Mucosa of gallbladder (tissue), 1 donor: ENCODE measurements at regions not wholly inside any gene's neighbourhood (a gene's known extent, or its start where the extent isn't known, plus 50 kb on each side); places are given as distances from the start of the nearest gene placed in this dataset.

Source experiments
- DNase-seq: peaks from one replicate; pipeline ENCODE4 v3.0.0-alpha.2; 2020; ENCODE audit warnings: low spot score
- donor health status: DM: no; HTN: no; CAD: no.

DNA sequence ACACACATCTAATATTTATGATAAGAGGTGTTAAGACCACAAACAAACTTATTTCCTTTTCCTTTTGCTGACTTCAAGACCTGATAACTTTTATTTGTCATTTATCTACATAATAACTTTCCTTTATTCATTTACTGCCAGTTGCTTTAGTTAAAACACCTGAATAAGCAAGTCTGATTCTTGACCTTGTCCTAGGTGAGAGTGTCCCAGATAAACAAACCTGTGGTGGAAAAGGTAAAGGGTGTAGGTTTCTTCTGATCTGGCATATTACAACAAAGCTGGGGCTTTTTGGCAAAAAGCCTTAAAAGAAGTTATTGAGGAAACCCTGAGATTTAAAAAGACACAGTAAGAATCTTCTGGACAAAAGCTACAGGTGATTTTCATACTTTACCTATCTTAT is 191.5 kb downstream of the ZBBX start:
- DNase-seq = no peak

DNA sequence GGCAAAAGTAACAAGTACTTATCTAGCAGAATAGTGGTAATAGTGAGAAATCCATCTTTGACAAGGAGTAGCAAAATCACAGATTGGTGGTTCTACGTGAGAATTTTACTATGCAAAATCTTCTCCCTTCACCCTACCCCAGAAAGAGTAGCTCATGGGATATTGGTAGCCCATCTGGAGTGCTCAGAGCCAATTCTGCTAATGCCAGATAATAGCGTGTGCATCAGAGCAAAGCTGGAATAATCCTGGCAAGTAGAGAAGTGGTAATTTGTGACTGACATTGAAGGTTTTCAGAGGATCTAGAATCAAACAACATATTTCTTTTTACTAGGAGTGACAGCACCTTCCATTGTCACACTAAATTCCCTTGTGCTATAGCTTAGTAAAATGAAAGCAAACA is 192.9 kb downstream of the ZBBX start:
- no peak for DNase-seq

DNA sequence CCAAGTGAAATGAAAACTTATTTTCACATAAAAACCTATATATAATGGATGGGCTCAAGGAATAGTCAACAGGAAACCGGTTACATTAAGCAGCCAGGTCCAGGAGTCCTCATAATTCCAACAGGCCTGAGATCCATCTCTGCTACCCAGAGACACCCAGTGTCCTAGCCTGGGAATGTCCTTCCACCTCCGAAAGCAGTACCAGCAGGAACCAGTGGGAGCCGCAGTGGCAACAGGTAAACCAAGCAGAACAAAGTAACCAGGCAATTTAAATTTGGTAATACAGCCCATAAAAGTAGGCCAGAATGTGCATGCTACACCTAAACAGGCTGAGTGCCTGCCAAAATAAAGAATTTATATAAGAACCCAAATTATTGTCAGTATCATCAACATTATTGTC is 195.6 kb downstream of the ZBBX start:
- no peak for DNase-seq

DNA sequence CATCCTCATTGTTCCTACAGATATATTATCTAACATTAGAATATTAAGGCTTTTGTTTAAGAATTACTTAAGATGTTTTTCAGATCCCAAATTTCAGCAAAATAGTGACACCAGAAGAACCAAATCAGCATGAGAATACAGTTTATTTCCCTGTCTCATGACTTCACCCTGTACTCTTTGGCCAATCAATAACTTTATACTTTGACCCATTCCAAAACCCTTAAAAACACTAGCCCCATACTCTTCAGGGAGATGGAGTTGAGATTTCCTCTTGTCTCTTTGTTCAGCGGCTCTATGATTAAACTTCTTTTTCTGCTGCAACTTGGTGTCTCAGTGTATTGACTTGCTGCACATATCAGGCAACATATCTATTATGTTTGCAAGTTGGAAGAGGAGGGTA is 207.7 kb downstream of the ZBBX start:
- DNase-seq = no peak

DNA sequence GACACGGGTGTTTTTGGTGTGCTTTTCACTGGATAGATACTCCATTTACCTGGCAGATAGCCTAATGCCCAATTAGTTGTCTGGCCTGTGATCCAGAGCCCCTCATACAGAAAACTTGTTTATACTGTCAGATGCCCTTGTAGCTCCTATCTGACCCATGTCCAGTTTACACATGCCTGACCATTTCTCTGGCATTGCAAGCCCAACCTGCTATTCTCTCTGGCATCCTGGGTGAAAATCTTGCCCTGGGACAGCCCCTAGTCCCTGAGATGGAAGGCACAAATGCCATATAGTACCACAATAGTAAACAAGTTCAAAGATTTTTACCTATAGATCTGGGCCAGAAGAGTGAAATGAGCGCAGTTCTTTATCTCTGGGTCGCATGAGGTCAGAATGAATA is 212.6 kb downstream of the ZBBX start:
- DNase-seq = no peak

DNA sequence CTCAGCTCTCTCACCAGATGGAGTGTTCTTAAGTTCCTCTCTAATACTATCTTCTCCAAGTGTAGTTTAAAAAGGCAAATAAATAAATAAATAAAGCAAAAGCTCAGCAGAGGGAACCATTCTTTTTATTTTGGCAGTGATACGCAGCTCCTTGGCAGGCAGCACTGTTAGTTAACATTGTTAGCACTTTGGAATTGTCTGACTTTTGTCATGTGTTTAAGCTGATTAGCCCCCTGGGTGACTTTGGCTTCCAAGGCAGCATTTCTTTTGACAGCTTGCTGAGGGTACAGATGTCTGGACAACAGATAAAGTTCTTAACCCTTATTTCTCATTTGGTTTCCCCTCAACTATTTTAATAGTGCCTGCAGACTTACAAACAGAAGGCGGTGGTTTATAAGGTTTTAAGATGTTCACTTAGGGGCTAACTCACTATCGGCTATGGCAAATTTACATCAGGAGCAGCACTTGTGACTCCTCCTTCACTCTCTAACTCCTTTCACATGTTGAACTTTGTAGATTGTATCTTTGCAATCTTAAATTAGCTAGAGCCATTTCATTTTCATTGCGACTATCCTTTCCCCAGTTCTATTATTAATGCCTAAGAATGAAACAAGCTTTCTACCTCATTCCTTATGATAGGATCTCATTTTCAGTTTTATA is 213.4 kb downstream of the ZBBX start:
- DNase-seq = no peak

DNA sequence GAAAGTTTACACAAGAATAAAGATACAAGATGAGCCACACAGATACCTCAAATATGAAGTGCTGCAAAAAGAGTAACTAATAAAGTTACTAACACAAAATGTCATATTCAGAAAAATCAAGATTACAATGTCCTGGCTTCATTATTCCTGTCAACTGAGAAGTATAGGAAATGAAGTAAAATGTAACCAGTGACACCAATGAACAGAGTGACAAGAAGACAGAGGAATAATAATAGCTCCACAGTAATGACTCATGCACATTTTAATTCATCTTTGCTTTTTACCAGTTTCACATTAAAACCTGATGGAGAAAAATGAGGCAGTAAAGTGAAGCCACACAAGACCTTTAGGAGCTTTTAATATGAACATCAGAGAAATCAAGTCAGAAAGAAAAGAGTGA is 214.1 kb downstream of the ZBBX start:
- DNase-seq = no peak

DNA sequence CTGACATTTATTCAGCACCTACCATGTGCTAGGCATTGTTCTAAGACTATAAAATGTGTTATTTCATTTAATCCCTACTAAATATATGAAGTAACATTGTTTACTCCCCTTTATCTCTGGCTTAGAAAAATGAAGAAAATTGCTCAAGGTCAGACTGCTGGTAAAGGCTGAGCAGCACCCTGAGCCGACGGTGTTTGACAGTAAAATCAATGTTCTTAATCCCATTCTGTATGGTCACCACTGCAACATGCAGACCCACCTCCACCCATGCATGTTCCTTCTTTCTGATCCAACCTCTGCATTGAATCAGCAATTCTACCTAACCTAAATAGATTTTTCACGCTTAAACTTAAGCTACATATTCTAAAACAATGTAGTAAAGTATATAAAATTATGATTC is 216.5 kb downstream of the ZBBX start:
- DNase-seq = no peak

DNA sequence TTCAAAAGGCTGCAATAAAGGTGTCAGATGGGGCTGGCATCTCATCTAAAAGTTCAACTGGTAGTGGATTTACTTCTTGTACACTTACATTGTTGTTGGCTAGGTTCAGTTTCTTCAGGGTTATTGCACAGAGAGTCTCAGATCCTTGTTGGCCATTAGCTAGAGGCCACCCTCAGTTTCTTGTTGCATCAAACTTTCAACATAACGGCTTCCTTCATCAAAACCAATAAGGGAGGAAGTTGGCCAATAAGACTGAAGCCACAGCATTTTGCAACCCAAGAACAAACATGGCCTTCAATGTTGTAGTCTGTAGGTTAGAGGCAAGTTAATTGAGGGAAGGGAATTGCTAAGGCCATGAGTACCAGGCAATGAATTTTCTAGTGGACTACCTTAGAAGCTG is 218.0 kb downstream of the ZBBX start:
- DNase-seq = no peak

DNA sequence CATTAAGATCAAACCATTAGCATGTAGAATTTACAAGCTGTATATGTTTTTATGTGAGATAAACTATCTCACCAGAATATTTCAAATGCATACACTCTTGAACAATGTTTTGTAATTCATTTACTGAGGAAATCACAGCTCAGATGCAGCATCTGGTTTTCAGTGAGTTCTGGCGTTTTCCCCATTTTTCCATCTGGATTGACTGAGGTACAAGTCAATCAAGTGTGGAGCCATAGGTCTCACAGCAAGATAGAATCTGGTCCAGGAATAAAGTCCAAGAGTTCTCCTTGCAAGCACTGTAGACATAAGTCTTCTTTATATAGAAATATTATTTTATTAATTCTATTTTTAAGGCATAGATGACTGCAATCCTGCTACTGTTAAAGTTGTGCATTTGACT is 219.3 kb downstream of the ZBBX start:
- no peak for DNase-seq

DNA sequence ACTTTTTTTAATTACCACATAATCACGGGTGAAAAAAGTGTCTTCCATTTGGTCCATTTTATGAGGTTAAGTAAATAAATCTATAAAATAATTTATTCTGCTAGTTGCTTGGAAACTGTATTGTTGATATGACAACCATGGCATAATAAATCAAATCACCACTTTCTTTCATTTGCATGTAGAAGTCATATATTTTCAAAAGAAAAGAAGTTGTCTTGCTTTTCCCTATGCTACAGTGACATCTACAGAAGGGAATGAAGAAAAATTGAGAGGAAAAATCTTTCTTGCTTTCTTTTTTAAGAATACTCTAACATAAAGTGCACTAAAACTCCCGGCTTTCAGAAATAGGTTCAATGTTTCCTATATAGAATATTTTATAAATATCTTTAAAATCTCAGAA is 228.5 kb downstream of the ZBBX start:
- DNase-seq = no peak

DNA sequence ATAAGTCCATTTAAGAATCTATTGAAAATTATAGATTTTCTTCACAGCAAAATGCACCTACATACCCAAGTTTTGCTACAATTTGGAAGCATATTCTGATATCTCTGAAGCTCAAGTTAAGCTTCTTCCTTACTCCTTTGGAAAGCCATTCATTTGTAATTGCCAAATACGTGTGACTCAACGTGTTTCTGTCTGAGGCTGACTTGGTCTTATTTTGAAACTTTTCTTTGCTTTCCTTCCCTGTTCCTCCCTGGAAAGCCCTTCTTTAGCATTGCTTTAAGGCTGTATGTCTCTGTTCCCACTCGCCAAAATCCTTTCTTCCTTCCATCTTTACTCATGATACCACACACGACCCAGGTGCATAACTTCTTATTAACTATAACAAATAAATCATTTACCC is 232.0 kb downstream of the ZBBX start:
- DNase-seq = no peak

DNA sequence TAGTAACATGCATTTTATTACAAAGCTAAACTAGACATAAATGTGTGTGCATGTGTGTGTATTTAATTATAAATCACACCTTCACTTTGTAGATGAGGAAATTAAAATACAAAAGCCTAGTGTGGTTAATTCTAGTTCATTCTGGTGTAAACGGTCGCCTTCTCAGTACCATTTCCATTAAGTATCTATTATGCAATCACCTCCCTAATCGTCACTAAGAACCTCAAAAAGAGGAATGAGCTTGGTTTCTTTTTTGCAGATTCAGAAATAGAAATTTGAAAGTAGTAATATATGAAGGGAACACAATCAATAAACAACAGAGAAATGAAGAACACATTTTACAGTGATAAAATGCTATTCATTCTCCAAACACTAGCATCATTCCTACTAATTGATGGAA is 233.2 kb downstream of the ZBBX start:
- DNase-seq = no peak

DNA sequence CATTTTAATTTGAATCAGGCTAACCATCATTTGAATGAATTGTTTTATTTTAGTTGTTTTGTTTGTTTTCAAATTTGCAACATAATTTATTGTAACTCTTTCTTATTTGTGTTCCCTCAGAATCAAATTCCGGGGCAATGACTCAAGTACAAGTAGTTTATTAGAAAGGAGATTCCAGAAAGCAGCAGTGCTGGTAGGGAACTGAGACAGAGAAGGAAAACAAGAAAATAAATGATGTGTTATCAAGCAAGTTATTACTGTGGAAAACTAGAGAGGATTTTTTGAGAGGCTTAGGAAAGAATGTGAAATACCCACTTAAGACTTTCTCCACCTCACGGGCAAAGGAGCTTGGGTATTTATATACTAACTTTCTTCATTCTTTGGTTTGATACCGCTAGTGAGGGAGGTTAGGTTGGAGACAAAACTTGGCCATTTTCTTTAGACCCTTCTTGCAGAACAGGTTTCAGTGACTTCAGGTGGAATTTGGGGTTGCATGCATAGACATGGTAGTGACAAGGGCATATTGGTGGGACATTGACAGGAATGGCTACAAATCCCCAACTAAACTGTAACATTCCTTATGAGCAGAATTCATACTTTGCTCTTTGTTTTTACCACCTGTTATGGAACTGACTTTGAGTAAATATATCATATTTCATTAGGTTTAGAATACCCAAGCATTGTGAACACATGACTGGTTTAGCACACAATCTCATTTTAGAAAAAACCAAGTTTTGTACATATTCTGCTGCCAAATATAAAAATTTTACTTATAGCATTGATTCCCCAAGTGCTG is 254.3 kb downstream of the ZBBX start:
- DNase-seq = no peak

DNA sequence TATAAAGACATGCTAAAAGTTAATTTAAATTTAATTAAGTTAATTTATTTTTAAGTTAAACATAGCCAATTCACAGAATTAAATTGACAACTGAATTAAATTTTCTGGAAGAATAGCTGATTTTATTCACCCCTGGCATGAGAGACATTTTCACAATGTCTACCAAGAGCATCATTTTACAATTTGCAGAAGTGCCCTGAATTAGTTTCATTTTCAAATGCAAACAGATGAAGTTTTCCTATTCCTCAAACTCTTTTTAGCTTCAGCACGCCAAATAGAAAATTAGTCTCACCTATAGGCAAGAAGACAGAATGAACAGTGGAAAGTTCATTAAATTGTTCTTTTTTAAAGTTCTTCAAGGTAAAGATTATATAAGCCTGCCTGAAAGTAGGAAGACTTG is 259.3 kb downstream of the ZBBX start:
- no peak for DNase-seq

DNA sequence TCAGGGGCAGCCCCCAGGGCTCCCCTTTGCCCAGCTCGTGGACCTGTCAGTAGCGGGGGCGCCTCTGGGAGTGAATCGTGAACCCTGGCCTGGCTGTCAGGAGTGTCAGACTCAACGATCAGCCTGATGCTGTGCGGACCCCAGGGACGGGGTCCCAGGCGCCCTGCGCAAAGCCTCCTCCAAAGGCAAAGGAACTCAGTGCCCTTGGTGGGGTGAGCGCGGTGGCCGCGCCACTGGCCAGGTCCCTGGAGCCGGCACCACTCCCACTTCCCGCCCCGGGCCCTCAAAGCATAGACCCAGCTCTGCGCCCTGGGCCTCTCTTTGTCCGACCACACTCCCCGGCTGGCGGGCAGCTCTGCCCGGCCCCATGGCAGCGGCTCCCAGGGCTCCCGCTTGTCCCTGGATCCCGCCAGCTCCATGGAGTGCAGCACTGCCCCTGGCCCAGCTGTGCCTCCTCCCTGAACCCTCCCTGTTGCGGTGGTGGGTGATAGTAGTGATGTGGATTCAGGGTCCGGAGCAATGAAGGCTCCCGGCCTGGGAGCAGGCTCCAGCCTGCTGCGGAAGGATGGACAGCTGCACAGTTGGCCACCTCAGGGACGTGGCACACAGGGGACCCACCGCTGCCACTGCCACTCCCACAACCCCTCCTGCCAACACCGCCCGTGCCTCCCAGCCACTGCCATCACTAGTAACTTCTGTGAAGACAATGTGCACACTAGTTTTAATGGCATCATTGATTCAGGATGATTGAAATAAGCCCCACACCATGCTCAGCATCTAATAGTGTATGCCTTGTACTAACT is 263.8 kb downstream of the ZBBX start:
- no peak for DNase-seq

DNA sequence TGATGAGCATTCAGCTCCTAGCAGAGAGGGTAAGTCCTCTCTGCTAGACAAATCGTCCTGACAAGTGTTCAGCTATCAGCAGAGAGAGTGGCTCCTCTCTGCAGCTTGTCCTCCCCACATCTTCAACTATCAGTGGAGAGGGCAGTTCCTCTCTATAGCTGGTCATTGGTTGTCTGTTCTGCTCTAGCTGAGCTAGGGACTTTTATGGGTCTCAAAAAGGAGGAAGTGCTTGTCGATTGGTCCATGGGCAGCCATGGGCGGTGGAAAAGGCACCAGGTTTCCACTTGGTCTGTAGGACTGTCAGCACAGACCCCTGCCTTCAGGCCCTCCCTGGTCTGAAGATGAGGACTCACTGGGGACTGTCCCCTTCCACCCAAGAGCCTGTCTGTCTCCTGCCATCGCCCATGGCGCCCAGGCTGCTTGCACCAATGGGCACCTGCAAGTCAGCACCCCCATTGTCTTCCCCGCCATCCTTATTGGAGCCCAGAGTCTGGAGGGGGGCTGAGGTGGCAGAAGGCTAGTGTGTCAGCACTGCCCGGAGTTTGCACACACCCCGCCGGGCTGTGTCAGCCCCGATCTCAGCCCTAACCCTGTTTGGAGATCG is 264.7 kb downstream of the ZBBX start:
- DNase-seq = no peak

DNA sequence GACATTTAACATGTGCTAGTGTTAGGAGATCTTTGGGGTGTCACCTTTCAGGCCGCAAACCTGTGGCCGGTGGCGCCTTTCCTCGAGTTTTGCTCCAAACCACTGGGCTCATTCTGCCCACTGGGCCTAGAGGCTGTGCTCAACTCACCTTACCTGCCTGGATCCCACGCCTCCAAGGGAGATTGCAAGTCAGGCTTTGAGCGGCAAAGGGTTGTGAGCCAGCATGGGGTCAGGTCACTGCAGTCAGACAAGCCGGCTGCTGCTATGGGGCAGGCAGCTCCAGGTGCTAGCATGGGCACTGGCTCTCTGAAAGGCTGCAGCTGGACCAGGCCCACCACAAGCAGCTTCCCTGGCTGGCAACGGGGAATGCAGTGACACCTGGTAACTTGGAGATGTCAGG is 265.5 kb downstream of the ZBBX start:
- no peak for DNase-seq

DNA sequence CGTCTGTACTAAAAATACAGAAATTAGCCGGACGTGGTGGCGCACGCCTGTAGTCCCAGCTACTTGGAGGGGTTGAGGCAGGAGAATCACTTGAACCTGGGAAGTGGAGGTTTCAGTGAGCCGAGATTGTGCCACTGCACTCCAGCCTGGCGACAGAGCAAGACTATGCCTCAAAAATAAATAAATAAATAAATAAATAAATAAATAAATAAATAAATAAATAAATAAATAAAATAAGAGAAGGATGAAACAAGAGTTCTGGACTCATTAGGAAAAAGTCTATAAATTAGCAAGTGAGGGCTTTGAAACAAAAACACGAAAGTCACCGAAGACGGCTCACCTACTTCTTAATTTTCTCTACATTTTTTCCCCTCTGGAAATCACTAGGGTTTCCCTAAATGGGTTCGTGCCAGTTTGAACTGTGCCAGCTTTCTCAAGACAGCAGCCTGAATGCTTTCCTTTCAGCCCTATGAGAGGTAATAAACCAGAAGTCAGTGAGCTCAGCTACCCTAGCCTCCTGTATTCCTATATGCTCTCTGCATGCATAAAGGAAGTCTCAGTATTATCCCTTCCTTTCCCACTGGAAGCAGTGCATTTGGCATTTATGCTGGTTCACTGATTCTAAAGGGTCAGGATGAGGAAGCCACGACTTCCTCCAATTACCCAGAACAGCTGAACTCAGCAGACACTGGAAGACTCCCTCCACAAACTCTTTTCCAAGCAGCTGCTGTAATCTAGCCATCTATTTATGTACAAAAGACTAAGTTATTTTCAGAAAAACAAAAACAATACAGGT is 266.9 kb downstream of the ZBBX start:
- DNase-seq = no peak

DNA sequence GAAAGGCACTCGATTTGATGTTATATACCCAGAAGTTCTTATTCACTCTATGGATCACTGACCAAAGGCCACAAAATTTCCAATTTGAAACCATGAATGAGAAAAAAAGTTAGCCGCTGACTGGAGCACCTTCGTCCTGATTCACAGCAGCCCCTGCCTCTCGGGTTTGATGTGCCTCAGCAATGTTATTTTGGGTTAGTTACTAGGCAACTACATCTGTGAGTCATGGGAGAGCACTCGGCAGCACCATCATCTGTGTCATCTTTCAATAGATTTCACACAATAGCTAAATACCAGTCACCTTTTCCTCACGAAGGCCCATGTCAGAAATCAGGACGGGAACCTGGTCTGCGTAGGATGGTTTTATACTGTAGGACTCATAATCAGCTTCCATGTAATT is 269.2 kb downstream of the ZBBX start:
- no peak for DNase-seq

DNA sequence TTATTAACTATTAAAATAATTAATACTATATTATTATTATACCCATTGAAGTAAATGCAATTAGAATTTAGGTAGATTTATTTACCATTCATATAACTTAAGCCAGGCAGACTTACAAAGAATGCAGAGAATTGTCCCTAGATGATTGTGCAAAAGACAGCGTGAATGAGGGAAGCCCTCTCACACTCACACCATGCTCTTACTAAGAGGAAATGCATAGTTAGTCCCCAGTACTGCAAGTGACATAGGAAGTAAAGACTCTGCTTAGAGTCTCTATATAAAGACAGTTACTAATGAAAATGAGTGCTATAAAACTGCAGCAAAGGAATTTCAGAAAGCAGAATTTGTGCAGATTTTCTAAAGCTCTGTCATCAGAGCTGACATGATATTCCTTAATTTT is 270.4 kb downstream of the ZBBX start:
- no peak for DNase-seq

DNA sequence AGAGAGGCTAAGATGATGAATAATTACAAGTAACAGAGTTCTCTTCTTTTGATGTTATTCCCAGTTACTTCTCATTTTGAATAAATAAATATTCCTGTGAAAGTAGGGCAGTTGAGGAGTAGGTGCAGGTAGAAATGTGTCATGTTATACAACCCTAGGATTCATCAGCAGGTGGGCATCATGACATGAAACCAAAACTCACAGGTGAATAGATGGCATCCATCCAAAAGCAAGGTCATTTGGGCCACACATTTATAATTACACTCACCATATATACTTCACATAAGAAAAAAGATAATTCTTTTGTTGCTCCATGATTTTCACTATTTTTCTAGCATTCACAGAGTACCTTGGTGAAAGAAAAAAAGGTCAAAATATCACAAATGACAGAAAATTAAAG is 273.6 kb downstream of the ZBBX start:
- DNase-seq = no peak
